ENCODE measurements at regions not wholly inside any gene's neighbourhood (a gene's known extent, or its start where the extent isn't known, plus 50 kb on each side); places are given as distances from the start of the nearest gene placed in this dataset.

- H4K20me1 ChIP-seq (ENCODE audit: control insufficient read depth, insufficient read depth, insufficient read length) = no peaks in the 10 kb centered on the region
- H3K23ac ChIP-seq (ENCODE audit: insufficient read length, low read depth, low read length) = no peak overlapping the region
- no peak overlapping the region for H3K56ac ChIP-seq (ENCODE audit: insufficient read length, low read depth, low read length)
- no peaks in the 10 kb centered on the region for H3K27me3 Mint-ChIP-seq (ENCODE audit: low read depth)
- no peaks in the 10 kb centered on the region for H3K4me1 ChIP-seq (ENCODE audit: insufficient read depth, low read length)
- no peaks in the 10 kb centered on the region for H3K27me3 ChIP-seq (ENCODE audit: insufficient read depth, low read length)
- no CpG with 5 or more reads among the region's 9 CpGs for WGBS (ENCODE audit: extremely low coverage, insufficient read length, low lambda C conversion rate)
- H3K27ac Mint-ChIP-seq = peak overlapping the region in 1 of 3 experiments; percentile 56; a peak in 2 of 7 replicates
- no peak for DNase-seq
- H3K79me2 ChIP-seq (ENCODE audit: insufficient read depth, low read length) = no peaks in the 10 kb centered on the region
- H3K9me3 Mint-ChIP-seq = peaks cover 4% of the 10 kb centered on the region in 2 experiments; a peak in 4 of 5 replicates
- no peak overlapping the region for H2BK15ac ChIP-seq (ENCODE audit: low read depth, low read length)
- H2BK12ac ChIP-seq (ENCODE audit: insufficient read length, low read depth, low read length) = no peak overlapping the region
- H3K4me3 Mint-ChIP-seq = no peak overlapping the region
- H4K91ac ChIP-seq (ENCODE audit: insufficient read length, low read depth, low read length) = no peak overlapping the region
- no peak overlapping the region for H4K5ac ChIP-seq (ENCODE audit: insufficient read length, low read depth, low read length)
- no peaks in the 10 kb centered on the region for H3K23me2 ChIP-seq (ENCODE audit: insufficient read length, low read depth, low read length, poor library complexity, severe bottlenecking)
- no peak overlapping the region for H3T11ph ChIP-seq (ENCODE audit: low read length)
- H3K4ac ChIP-seq (ENCODE audit: low read depth, low read length) = no peak overlapping the region
- TF ChIP-seq CTCF (conservative IDR thresholded peaks at IDR 0.05) = no peak
- H3K36me3 Mint-ChIP-seq (ENCODE audit: insufficient read depth in 1 of 3, low read depth in 3 of 3) = peaks cover 0 to 5% (median 0%) of the 10 kb centered on the region in 3 experiments; a peak in 1 of 7 replicates
- H2BK120ac ChIP-seq (ENCODE audit: low read depth, low read length, poor library complexity, severe bottlenecking) = no peak overlapping the region
- H3K27ac ChIP-seq (ENCODE audit: insufficient read length, low read depth, low read length) = no peak overlapping the region
- no peak overlapping the region for H2AFZ ChIP-seq (ENCODE audit: low read length)
- H3K9me3 ChIP-seq (ENCODE audit: control insufficient read depth, low read depth, low read length) = no peaks in the 10 kb centered on the region
- H3K18ac ChIP-seq (ENCODE audit: insufficient read length, low read depth, low read length) = no peak overlapping the region
- H2BK20ac ChIP-seq (ENCODE audit: low read depth, low read length, poor library complexity, severe bottlenecking) = no peak overlapping the region
- H3K14ac ChIP-seq (ENCODE audit: insufficient read depth, low read length) = no peak overlapping the region
- H2AK5ac ChIP-seq (ENCODE audit: insufficient read length, low read length) = no peak overlapping the region
- no peaks in the 10 kb centered on the region for H3K79me1 ChIP-seq (ENCODE audit: insufficient read depth, low read depth, low read length, poor library complexity, severe bottlenecking)
- no peak overlapping the region for H2BK5ac ChIP-seq (ENCODE audit: insufficient read length, low read length)
- H3K4me2 ChIP-seq (ENCODE audit: insufficient read depth, insufficient read length, low read length) = no peak overlapping the region
- H3K4me1 Mint-ChIP-seq = peaks cover 0 to 3% of the 10 kb centered on the region in 2 experiments; a peak in 1 of 4 replicates
- H3K9ac ChIP-seq (ENCODE audit: extremely low read depth, insufficient read length, low read length) = no peak overlapping the region
- H4K8ac ChIP-seq (replicated peaks; ENCODE audit: insufficient read length, low read depth, low read length) = no peak overlapping the region
Observed at GRCh38 chr10:33402220-33403073, 68.0 kb upstream of the NRP1 start.

Data from H9 (cell line).